Activated CD8-positive, alpha-beta T cell treated with anti-CD3 and anti-CD28 coated beads for 36 hours (primary cell): ENCODE measurements at regions not wholly inside any gene's neighbourhood (a gene's known extent, or its start where the extent isn't known, plus 50 kb on each side); places are given as distances from the start of the nearest gene placed in this dataset.

Experiments
- ATAC-seq: fragments of 200-7000 bp; cut with Tn5 transposase; one replicate; pipeline ENCODE4 v1.10.0; 2021; ENCODE audit warnings: mild to moderate bottlenecking, moderate library complexity
- CTCF ChIA-PET: fragments of 350-600 bp; sonication (Branson Sonifier 250); formaldehyde crosslinking; loops from one replicate; lab custom pipeline; 2021; ENCODE audit warnings: antibody characterized with exemption; lab: Charles Lee
- POLR2A ChIA-PET: fragments of 350-600 bp; sonication (Branson Sonifier 250); formaldehyde crosslinking; loops from one replicate; lab custom pipeline; 2021; ENCODE audit warnings: antibody characterized with exemption; lab: Charles Lee
- DNase-seq: peaks from one replicate; pipeline ENCODE4 v3.0.0-alpha.2; 2020
- H3K27ac Mint-ChIP-seq: one replicate; pipeline ENCODE4 v1.8.0; 2021; ENCODE audit warnings: mild to moderate bottlenecking, mixed read lengths
- H3K27me3 Mint-ChIP-seq: one replicate; pipeline ENCODE4 v1.8.0; 2021; ENCODE audit warnings: mixed read lengths
- H3K36me3 Mint-ChIP-seq: one replicate; pipeline ENCODE4 v1.8.0; 2021; ENCODE audit warnings: low read depth, mixed read lengths
- H3K4me1 Mint-ChIP-seq: one replicate; pipeline ENCODE4 v1.8.0; 2021; ENCODE audit warnings: low read depth, mixed read lengths
- H3K4me3 Mint-ChIP-seq: one replicate; pipeline ENCODE4 v1.8.0; 2021; ENCODE audit warnings: mild to moderate bottlenecking, moderate library complexity, mixed read lengths
- H3K9me3 Mint-ChIP-seq: one replicate; pipeline ENCODE4 v1.8.0; 2021; ENCODE audit warnings: mixed read lengths
- CTCF ChIP-seq: fragments of 200-600 bp; IDR thresholded peaks from one replicate; pipeline ENCODE4 v1.8.0; 2022; ENCODE audit warnings: antibody characterized with exemption, mild to moderate bottlenecking
- intact Hi-C: fragments of 100-400 bp; cut with micrococcal nuclease; formaldehyde crosslinking; loops from one replicate; pipeline ENCODE4 v1.10.0; 2022

GRCh38 chr9:13967438-13967837 is 346.5 kb downstream of the NFIB start:
- no peak for ATAC-seq
- CTCF ChIA-PET, result no interaction called here
- no peak for TF ChIP-seq CTCF

GRCh38 chr9:13967011-13967410 is 346.9 kb downstream of the NFIB start:
- no peaks in the 10 kb centered on the region for H3K27me3 Mint-ChIP-seq
- no peak for TF ChIP-seq CTCF
- DNase-seq, result no peak
- no peaks in the 10 kb centered on the region for H3K4me1 Mint-ChIP-seq
- H3K4me3 Mint-ChIP-seq, result no peak overlapping the region
- H3K27ac Mint-ChIP-seq, result no peak overlapping the region
- ChIA-PET CTCF (no interaction called here), POLR2A (no interaction called here)
- ATAC-seq, result no peak
- intact Hi-C loops, result no loop called here
- H3K36me3 Mint-ChIP-seq, result no peaks in the 10 kb centered on the region
- no peaks in the 10 kb centered on the region for H3K9me3 Mint-ChIP-seq

More at GRCh38 chr9:13967438-13967837, 346.5 kb downstream of the NFIB start:
- H3K27me3 Mint-ChIP-seq, result no peaks in the 10 kb centered on the region
- no peaks in the 10 kb centered on the region for H3K9me3 Mint-ChIP-seq
- no peak overlapping the region for H3K27ac Mint-ChIP-seq
- H3K36me3 Mint-ChIP-seq, result no peaks in the 10 kb centered on the region
- POLR2A ChIA-PET, result no interaction called here
- DNase-seq, result no peak
- no peaks in the 10 kb centered on the region for H3K4me1 Mint-ChIP-seq
- H3K4me3 Mint-ChIP-seq, result no peak overlapping the region
- intact Hi-C loops, result no loop called here

GRCh38 chr9:13963005-13963653 is 350.8 kb downstream of the NFIB start:
- POLR2A ChIA-PET, result no interaction called here
- Mint-ChIP-seq H3K36me3 (no peaks in the 10 kb centered on the region), H3K27ac (no peak overlapping the region), H3K4me1 (no peaks in the 10 kb centered on the region), H3K27me3 (no peaks in the 10 kb centered on the region), H3K9me3 (no peaks in the 10 kb centered on the region), H3K4me3 (no peak overlapping the region)
- no peak for DNase-seq
- TF ChIP-seq CTCF, result no peak
- ATAC-seq, result no peak
- intact Hi-C loops, result no loop called here
- CTCF ChIA-PET, result no interaction called here

GRCh38 chr9:13962006-13962405 is 351.9 kb downstream of the NFIB start:
- Mint-ChIP-seq H3K27ac (no peak overlapping the region), H3K36me3 (no peaks in the 10 kb centered on the region), H3K4me3 (no peak overlapping the region), H3K27me3 (no peaks in the 10 kb centered on the region), H3K4me1 (no peaks in the 10 kb centered on the region), H3K9me3 (no peaks in the 10 kb centered on the region)
- intact Hi-C loops, result no loop called here
- POLR2A ChIA-PET, result no interaction called here
- no peak for ATAC-seq
- TF ChIP-seq CTCF, result no peak
- no peak for DNase-seq
- CTCF ChIA-PET, result no interaction called here

- no peak for TF ChIP-seq CTCF
- CTCF ChIA-PET, result no interaction called here
- DNase-seq (no peak), ATAC-seq (no peak)
- POLR2A ChIA-PET, result no interaction called here
- Mint-ChIP-seq H3K27me3 (no peaks in the 10 kb centered on the region), H3K4me3 (no peak overlapping the region), H3K4me1 (no peaks in the 10 kb centered on the region), H3K9me3 (no peaks in the 10 kb centered on the region), H3K36me3 (no peaks in the 10 kb centered on the region), H3K27ac (no peak overlapping the region)
- intact Hi-C loops, result no loop called here
These were observed 353.8 kb downstream of the NFIB start for GRCh38 chr9:13960011-13960765.
